GM18499 (cell line): ENCODE measurements at regions not wholly inside any gene's neighbourhood (a gene's known extent, or its start where the extent isn't known, plus 50 kb on each side); places are given as distances from the start of the nearest gene placed in this dataset.
"Not testable (repeated sequence)": the region's sequence is repeated elsewhere in the genome, so short reads cannot be mapped to it uniquely, and the experiment has no call there.

Source experiments
- ATAC-seq: cut with Tn5 transposase; IDR thresholded peaks from one replicate; pipeline ENCODE4 v1.9.1; 2021; ENCODE audit warnings: moderate number of reproducible peaks; ENCODE audit not compliant: insufficient read depth, unreplicated experiment

GRCh38 chr3:3689601-3690375 is 109.4 kb upstream of the LRRN1 start:
- ATAC-seq, result no peak

- no peak for ATAC-seq
These were observed 112.2 kb upstream of the LRRN1 start for GRCh38 chr3:3686907-3687648.

GRCh38 chr3:3685721-3686120 is 113.5 kb upstream of the LRRN1 start:
- no peak for ATAC-seq

GRCh38 chr3:3683261-3683660 is 116.0 kb upstream of the LRRN1 start:
- no peak for ATAC-seq

DNA sequence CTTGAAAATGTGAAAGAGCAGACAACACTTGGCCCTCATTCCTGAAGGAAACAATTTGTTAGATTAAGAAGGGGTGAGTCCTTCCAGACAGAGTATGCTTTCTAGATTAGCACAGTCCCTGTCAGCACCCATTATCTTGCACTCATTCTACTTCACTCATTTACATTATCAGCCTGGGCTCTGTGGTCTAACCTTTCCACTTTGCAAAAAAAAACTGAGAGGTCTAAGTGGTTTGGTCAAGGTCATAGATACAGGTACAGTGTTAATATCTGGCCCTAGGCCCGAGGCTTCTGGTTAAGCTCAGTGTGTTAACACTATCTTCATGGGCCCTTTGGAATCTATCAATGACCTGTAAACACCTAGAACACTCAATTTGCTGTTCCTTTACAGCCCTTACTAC is 123.4 kb upstream of the LRRN1 start:
- no peak for ATAC-seq

GRCh38 chr3:3675186-3675585 is 124.0 kb upstream of the LRRN1 start:
- ATAC-seq, result no peak

DNA sequence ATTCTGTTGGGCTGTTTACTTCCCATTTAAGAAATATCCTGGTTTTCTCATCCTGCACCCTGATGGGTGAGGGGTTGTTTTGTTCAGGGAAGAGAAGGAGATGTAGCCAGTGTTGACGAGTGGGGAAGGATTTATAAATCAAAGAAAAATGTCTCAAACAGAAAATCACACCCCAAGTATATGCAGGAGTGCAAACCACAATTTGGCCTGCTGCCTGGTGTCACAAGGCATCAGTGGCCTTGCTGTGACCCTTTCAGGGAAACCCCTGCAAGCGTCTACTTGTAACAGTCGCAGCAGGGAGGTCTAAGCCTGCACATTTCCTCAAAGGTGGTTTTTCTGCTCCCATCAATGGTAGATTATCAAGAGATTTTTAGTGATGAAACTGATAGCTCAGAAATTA is 132.6 kb upstream of the LRRN1 start:
- peak; percentile 97 for ATAC-seq

DNA sequence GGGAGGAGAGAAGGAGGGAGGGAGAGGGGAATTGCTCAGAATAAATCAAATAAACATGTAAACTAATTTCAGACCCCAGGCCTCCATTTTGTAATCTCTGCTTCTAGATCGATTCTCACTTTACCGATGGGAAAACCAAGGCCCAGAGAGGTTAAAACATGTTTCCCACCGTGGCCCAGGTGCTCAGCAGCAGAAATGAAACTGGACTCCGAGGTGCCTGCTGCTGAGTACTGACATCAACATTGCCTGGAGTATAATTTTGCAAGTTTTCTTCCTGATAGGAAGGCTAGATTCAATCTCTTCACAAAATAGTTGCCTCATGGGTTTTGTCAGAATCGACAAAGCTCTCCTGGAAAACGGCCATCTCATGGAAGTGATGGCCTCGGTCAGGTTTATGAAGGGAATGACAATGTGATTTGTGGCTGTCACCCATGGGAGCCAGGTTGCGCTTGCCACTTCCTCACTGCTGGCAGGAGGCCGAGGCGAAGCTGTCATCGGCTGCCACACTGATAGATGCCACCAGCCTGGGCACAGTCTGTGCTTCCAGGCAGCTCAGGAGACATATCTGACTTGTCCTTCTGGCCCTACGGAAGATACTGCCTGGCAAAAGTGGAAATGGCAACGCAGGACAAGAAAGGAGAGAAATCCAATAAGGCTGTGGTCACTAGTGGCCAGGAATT is 133.1 kb upstream of the LRRN1 start:
- no peak for ATAC-seq

- no peak for ATAC-seq
These were observed 133.7 kb upstream of the LRRN1 start for GRCh38 chr3:3665546-3665945.

GRCh38 chr3:3664935-3665334 is 134.3 kb upstream of the LRRN1 start:
- ATAC-seq, result no peak

GRCh38 chr3:3662610-3663009 is 136.6 kb upstream of the LRRN1 start:
- no peak for ATAC-seq

DNA sequence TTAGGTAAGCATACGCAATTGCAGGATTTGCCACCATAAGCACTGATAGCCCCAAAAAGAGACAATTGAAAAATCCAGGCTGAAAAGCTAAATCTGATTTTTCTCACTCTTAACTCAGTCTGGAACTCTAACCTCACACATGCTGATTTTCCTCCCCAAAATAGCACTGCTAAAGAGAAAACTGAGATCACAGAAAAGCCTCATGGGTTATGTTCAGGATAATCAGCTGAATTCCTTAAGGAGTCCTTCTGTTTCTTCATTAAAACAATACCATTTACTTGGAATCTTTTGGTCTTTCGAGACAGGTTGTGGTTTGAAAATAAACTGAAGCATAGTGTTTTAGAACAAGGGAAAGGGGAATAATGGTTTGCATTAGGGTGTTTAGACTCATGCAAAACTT is 144.3 kb upstream of the LRRN1 start:
- ATAC-seq, result no peak

DNA sequence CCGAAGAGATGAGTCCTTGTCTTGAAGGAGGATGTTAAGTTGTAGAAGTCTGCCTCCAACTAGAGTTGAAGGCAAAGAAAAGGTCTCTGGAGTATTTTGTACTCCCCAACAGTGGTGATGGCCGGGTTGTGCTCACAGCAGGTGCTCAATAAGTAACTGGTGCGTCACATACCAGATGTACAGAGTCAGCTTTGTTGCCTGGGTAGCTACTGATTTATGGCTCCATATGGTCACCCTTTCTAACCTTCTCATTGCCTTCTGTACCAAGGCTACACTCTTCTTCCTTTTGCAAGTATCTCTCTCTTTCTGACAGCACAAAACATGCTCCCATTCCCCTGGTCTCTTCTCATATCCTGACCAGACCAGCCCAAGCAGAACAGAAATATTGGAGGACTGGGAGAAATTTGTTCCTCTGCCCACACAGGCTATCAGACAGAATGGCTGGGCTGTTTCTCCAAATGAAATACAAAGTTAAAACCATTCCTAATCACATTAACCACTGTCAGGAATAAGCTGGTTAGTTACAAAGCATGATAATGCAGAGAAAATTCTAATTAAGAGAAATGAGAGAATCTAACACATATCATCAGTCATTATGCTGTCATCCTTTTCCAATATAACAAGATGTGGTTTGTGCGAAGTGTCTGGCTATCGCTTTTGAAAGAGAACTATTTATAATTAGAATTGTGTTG is 150.1 kb upstream of the LRRN1 start:
- no peak for ATAC-seq

DNA sequence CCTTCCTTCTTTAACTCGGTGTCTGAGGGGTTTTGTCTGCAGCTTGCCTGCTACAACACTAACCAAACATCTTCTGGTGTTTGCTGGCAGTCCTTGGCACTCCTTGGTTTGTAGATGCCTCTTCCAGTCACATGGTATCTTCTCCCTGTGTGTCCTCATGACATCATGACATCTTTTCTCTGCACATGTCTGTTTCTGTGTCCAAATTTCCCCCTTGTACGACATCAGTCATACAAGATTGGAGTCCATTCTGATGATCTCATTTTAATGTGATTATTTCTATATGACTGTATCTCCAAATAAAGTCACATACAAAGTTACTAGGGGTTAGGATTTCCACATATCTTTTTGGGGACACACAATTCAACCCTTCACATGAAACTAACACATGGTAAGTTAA is 152.3 kb upstream of the LRRN1 start:
- ATAC-seq, result no peak

DNA sequence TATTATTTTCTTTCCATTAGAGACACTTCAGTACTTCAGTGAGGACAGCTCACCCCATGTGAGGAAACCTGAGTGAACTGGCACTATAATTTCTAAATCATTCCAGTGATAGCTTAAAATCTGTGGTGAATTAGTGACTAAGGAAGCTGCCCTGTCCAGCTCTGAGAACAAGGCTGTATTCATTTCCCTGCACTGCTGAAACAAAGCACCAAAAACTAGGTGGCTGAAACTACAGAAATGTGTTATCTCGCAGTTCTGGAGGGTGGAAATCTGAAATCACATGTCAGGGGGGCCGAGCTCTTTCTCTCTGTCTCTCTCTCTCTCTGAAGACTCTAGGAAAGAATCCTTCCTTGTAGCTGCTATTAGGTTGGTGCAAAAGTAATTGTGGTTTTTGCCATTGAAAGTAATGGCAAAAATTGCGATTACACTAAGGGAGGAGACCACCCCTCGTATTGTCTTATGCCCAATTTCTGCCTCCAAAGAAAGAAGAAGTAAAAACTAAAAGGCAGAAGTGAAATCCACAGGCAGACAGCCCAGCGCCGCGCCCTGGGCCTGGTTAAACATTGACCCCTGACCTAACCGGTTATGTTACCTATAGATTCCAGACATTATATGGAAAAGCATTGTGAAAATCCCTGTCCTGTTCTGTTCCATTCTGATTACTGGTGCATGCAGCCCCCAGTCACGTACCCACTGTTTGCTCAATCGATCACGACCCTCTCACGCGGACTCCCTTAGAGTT is 153.0 kb upstream of the LRRN1 start:
- not testable (repeated sequence) for ATAC-seq

DNA sequence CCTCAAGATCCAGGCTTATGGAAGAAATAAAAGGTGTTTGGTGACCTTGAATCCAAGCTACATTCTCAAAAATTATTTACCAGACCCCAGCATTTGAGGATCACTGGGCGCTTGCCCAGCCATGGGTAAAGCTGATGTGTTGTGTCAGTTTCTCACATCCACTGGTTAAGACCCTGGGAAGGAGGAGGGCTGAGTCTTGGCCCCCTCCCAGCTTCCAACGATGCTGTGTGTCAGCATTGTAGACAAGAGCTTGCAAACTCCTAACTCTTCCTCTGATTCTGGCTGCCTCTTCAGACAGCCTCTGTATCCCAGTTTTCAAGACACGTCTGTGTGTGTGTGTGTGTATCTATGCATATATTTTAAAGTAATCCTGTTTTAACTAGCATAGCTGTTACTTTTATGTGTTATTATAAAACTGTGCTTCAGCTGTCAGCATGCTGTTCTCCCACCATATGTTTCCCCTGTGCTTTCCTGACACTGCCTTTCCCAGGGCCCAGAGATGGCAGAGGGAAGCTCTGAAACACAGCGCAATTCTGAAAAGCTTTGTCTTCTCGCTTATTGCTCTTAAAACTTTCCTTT is 157.3 kb upstream of the LRRN1 start:
- ATAC-seq, result no peak

GRCh38 chr3:3639078-3639477 is 160.2 kb upstream of the LRRN1 start:
- no peak for ATAC-seq

- no peak for ATAC-seq
These were observed 162.4 kb upstream of the LRRN1 start for GRCh38 chr3:3636815-3637214.

GRCh38 chr3:3635109-3635508 is 164.1 kb upstream of the LRRN1 start:
- ATAC-seq, result no peak

DNA sequence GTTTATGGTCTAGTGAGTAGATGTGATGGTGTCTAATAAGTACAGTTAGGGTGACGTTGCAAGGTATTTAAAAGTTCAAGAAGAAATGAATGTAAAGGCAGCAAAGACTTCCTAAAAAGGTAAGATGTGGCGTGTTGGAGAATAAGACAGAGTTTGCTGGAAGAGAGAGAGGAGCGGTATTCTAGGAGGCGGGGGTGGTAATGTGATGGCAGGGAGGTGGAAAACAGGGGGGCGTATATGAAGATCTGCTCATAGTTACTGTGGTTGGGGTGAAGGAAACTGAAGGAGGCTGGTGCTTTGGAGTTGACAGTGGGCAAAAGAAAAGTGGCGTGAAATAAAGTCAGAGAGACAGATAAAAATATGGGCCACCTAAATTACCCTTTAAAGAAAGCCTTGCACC is 164.9 kb upstream of the LRRN1 start:
- ATAC-seq, result no peak
